Right renal cortex interstitium (tissue), 3 donors: ENCODE measurements at regions not wholly inside any gene's neighbourhood (a gene's known extent, or its start where the extent isn't known, plus 50 kb on each side); places are given as distances from the start of the nearest gene placed in this dataset.

Experiments used
- DNase-seq, 3 donors: peaks; one replicate each; pipeline ENCODE4 v3.0.0-alpha.2; 2013; ENCODE audit warnings: low read depth in 3 of 3, low spot score in 2 of 3

- no peak for DNase-seq
These were observed 249.1 kb downstream of the C16orf95 start for GRCh38 chr16:87067836-87068761.

GRCh38 chr16:87068762-87069150 lies 248.4 kb downstream of the C16orf95 start:
- no peak for DNase-seq

GRCh38 chr16:87070657-87071056 lies 246.5 kb downstream of the C16orf95 start:
- DNase-seq: no peak

GRCh38 chr16:87072101-87072500 lies 245.1 kb downstream of the C16orf95 start:
- no peak for DNase-seq

- no peak for DNase-seq
These were observed 242.4 kb downstream of the C16orf95 start for GRCh38 chr16:87074641-87075318.

- DNase-seq: no peak
These were observed 241.8 kb downstream of the C16orf95 start for GRCh38 chr16:87075319-87075860.

- no peak for DNase-seq
These were observed 240.8 kb downstream of the C16orf95 start for GRCh38 chr16:87076331-87076949.

GRCh38 chr16:87076950-87077749 lies 240.0 kb downstream of the C16orf95 start:
- no peak for DNase-seq

GRCh38 chr16:87077750-87078127 lies 239.5 kb downstream of the C16orf95 start:
- DNase-seq: no peak

- no peak for DNase-seq
These were observed 236.5 kb downstream of the C16orf95 start for GRCh38 chr16:87080571-87081167.

- no peak for DNase-seq
These were observed 231.8 kb downstream of the C16orf95 start for GRCh38 chr16:87085441-87085840.

GRCh38 chr16:87086156-87086555 lies 231.0 kb downstream of the C16orf95 start:
- no peak for DNase-seq

GRCh38 chr16:87086575-87086974 lies 230.6 kb downstream of the C16orf95 start:
- DNase-seq: no peak

GRCh38 chr16:87092958-87093357 lies 224.2 kb downstream of the C16orf95 start:
- no peak for DNase-seq

- no peak for DNase-seq
These were observed 223.2 kb downstream of the C16orf95 start for GRCh38 chr16:87093804-87094555.

GRCh38 chr16:87094556-87094865 lies 222.7 kb downstream of the C16orf95 start:
- DNase-seq: no peak

- DNase-seq: no peak
These were observed 221.9 kb downstream of the C16orf95 start for GRCh38 chr16:87095271-87095670.

- DNase-seq: no peak
These were observed 220.4 kb downstream of the C16orf95 start for GRCh38 chr16:87096746-87097333.

GRCh38 chr16:87098361-87098760 lies 218.8 kb downstream of the C16orf95 start:
- DNase-seq: no peak
